ENCODE measurements at regions not wholly inside any gene's neighbourhood (a gene's known extent, or its start where the extent isn't known, plus 50 kb on each side); places are given as distances from the start of the nearest gene placed in this dataset.

- Mint-ChIP-seq H3K27me3 (peaks cover 2% of the 10 kb centered on the region), H3K27ac (no peak overlapping the region), H3K4me3 (no peak overlapping the region), H3K9me3 (peaks cover 0 to 5% (median 0%) of the 10 kb centered on the region in 3 donors), H3K36me3 (no peaks in the 10 kb centered on the region), H3K4me1 (no peaks in the 10 kb centered on the region)
Observed at GRCh38 chr2:147648471-147648870, 196.4 kb upstream of the ACVR2A start.

DNA sequence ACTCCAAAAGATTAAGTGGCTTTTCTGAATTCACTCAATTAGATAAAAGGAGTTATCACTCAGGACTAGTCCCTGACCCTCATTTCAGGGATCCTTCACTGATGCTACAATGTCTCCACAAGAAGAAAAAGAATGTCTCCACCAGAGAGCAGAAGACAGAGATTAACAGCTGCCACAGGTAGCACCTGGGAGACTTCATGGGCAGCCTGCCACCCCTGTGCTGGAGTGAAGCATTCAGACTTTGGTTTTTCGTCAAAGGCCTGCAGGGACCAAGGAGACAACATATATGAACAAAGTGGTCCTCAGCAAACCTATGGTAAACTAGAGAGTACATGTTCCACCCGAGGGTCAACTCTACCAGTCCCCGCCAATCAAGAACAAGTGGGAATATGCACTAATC lies 197.0 kb upstream of the ACVR2A start:
- peaks cover 0 to 3% (median 0%) of the 10 kb centered on the region in 3 donors for H3K9me3 Mint-ChIP-seq
- no peak overlapping the region for H3K4me3 Mint-ChIP-seq
- peaks cover 3% of the 10 kb centered on the region for H3K27me3 Mint-ChIP-seq
- no peaks in the 10 kb centered on the region for H3K36me3 Mint-ChIP-seq
- H3K4me1 Mint-ChIP-seq, result no peaks in the 10 kb centered on the region
- H3K27ac Mint-ChIP-seq, result no peak overlapping the region

GRCh38 chr2:147646818-147647468 lies 197.9 kb upstream of the ACVR2A start:
- H3K4me3 Mint-ChIP-seq, result no peak overlapping the region
- no peaks in the 10 kb centered on the region for H3K4me1 Mint-ChIP-seq
- peaks cover 0 to 3% (median 0%) of the 10 kb centered on the region in 3 donors for H3K9me3 Mint-ChIP-seq
- H3K36me3 Mint-ChIP-seq, result no peaks in the 10 kb centered on the region
- peaks cover 3% of the 10 kb centered on the region for H3K27me3 Mint-ChIP-seq
- H3K27ac Mint-ChIP-seq, result no peak overlapping the region

GRCh38 chr2:147644491-147644890 lies 200.3 kb upstream of the ACVR2A start:
- H3K9me3 Mint-ChIP-seq, result peaks cover 0 to 3% (median 2%) of the 10 kb centered on the region in 3 donors
- no peak overlapping the region for H3K27ac Mint-ChIP-seq
- H3K27me3 Mint-ChIP-seq, result peaks cover 1% of the 10 kb centered on the region
- H3K4me3 Mint-ChIP-seq, result no peak overlapping the region
- no peaks in the 10 kb centered on the region for H3K4me1 Mint-ChIP-seq
- no peaks in the 10 kb centered on the region for H3K36me3 Mint-ChIP-seq

- Mint-ChIP-seq H3K9me3 (peaks cover 0 to 3% (median 2%) of the 10 kb centered on the region in 3 donors), H3K4me1 (peaks cover 0 to 3% (median 0%) of the 10 kb centered on the region in 3 donors), H3K4me3 (no peak overlapping the region), H3K36me3 (no peaks in the 10 kb centered on the region), H3K27me3 (peaks cover 3% of the 10 kb centered on the region), H3K27ac (no peak overlapping the region)
Observed at GRCh38 chr2:147642765-147643164, 202.1 kb upstream of the ACVR2A start.

GRCh38 chr2:147641651-147642050 lies 203.2 kb upstream of the ACVR2A start:
- Mint-ChIP-seq H3K9me3 (peaks cover 0 to 3% (median 2%) of the 10 kb centered on the region in 3 donors), H3K36me3 (no peaks in the 10 kb centered on the region), H3K27me3 (peaks cover 3% of the 10 kb centered on the region), H3K4me3 (no peak overlapping the region), H3K27ac (no peak overlapping the region), H3K4me1 (peaks cover 1 to 7% (median 4%) of the 10 kb centered on the region in 3 donors)

- H3K4me3 Mint-ChIP-seq, result no peak overlapping the region
- H3K36me3 Mint-ChIP-seq, result no peaks in the 10 kb centered on the region
- peaks cover 0 to 3% (median 2%) of the 10 kb centered on the region in 3 donors for H3K9me3 Mint-ChIP-seq
- H3K27ac Mint-ChIP-seq, result no peak overlapping the region
- peaks cover 3% of the 10 kb centered on the region for H3K27me3 Mint-ChIP-seq
- H3K4me1 Mint-ChIP-seq, result peaks cover 4 to 9% (median 9%) of the 10 kb centered on the region in 3 donors
Observed at GRCh38 chr2:147639891-147640290, 204.9 kb upstream of the ACVR2A start.

GRCh38 chr2:147639386-147639785 lies 205.4 kb upstream of the ACVR2A start:
- Mint-ChIP-seq H3K27me3 (peaks cover 3% of the 10 kb centered on the region), H3K4me3 (no peak overlapping the region), H3K9me3 (peaks cover 0 to 3% (median 2%) of the 10 kb centered on the region in 3 donors), H3K4me1 (peaks cover 4 to 9% (median 9%) of the 10 kb centered on the region in 3 donors), H3K36me3 (no peaks in the 10 kb centered on the region), H3K27ac (no peak overlapping the region)

DNA sequence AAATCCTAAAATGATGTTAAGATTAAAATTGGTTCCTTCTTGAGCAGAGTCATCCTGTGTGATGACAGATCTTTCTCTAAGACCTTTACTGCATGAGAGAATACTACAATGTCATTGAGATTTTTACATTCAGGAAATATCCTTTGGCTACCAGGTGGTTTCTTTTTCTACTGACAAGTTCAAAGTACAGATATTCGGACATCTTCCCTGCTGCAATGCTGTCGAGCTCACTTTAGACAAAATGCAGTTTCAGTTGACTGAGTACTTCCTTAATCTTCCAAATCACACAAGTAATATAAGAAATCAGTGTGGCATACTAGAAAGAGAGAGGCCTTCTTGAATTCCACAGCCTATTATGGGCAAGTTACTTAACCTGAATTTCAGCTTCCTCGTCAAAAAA lies 207.9 kb upstream of the ACVR2A start:
- Mint-ChIP-seq H3K9me3 (peaks cover 0 to 3% (median 2%) of the 10 kb centered on the region in 3 donors), H3K4me1 (peaks cover 4 to 9% (median 9%) of the 10 kb centered on the region in 3 donors), H3K27ac (no peak overlapping the region), H3K27me3 (peaks cover 2% of the 10 kb centered on the region), H3K36me3 (no peaks in the 10 kb centered on the region), H3K4me3 (no peak overlapping the region)

- Mint-ChIP-seq H3K27ac (no peak overlapping the region), H3K9me3 (no peaks in the 10 kb centered on the region), H3K4me3 (peak overlapping the region in 1 of 4 donors; percentile 25), H3K4me1 (peaks cover 6 to 12% (median 10%) of the 10 kb centered on the region in 3 donors), H3K36me3 (no peaks in the 10 kb centered on the region), H3K27me3 (peaks cover 2% of the 10 kb centered on the region)
Observed at GRCh38 chr2:147636238-147636882, 208.5 kb upstream of the ACVR2A start.

DNA sequence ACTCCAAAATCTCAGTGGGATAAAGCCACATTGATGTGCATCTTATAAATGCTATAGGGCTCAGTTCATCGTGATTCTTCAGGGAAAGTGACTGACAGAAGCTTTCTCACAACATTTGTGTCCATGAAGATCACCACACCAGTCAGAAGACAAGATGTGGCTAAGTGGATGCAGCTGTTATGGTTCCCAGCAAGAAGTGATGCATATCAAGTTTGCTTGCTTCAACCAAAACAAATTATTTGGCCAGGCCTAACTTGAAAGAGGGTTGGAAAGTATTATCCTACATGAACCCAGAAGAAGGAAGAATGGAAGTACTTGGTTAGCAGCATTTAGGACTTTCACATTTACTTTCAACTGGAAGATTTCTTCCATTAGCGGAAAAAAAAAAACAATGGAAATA lies 210.0 kb upstream of the ACVR2A start:
- Mint-ChIP-seq H3K4me3 (no peak overlapping the region), H3K27me3 (peaks cover 2% of the 10 kb centered on the region), H3K4me1 (peaks cover 8 to 22% (median 18%) of the 10 kb centered on the region in 3 donors), H3K9me3 (no peaks in the 10 kb centered on the region), H3K27ac (no peak overlapping the region), H3K36me3 (no peaks in the 10 kb centered on the region)

- Mint-ChIP-seq H3K36me3 (no peaks in the 10 kb centered on the region), H3K4me1 (peaks cover 11 to 22% (median 18%) of the 10 kb centered on the region in 3 donors), H3K9me3 (no peaks in the 10 kb centered on the region), H3K4me3 (no peak overlapping the region), H3K27me3 (no peaks in the 10 kb centered on the region), H3K27ac (no peak overlapping the region)
Observed at GRCh38 chr2:147632198-147632597, 212.6 kb upstream of the ACVR2A start.

DNA sequence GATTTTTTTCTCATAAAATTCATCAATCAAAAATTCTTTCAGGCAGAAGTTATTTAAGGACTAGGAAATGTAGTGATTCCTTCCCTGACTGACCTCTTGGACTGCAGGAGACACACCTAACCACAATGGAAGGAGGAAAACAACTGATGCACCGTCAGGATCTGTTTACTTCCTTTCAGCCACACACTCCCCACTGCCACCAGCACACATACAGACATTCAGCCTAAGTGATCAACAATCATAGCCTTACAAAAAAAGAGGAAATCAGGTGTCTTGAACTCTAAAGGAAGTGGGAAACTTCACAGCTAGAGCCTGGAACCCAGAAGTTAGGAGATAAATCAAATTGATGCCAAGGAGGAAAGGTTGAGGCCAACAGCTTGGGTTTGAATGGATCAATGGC lies 213.5 kb upstream of the ACVR2A start:
- Mint-ChIP-seq H3K27me3 (no peaks in the 10 kb centered on the region), H3K36me3 (no peaks in the 10 kb centered on the region), H3K4me1 (peaks cover 10 to 17% (median 13%) of the 10 kb centered on the region in 3 donors)

DNA sequence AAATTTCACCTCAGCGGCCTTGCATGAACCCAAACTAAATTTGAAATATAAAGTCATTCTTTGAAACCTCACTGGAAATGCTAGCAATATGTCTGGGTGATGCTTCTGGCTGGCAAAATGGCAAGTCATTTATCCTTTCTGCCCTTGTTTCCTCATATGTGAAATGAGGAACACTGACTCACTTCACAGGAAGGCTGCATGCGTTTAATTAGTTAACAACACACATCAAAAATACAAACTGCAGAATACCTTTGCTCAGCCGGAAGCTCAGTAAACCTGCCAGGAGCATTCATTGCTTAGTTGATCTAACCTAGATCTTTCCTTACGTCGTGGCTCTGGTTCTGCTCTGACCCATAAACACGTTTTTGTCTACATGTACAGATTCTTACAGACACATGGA lies 214.2 kb upstream of the ACVR2A start:
- Mint-ChIP-seq H3K9me3 (no peaks in the 10 kb centered on the region), H3K4me3 (no peak overlapping the region), H3K36me3 (no peaks in the 10 kb centered on the region), H3K4me1 (peaks cover 8 to 17% (median 13%) of the 10 kb centered on the region in 3 donors), H3K27ac (no peak overlapping the region), H3K27me3 (no peaks in the 10 kb centered on the region)

More for the DNA sequence above, 213.5 kb upstream of the ACVR2A start:
- Mint-ChIP-seq H3K4me3 (no peak overlapping the region), H3K9me3 (no peaks in the 10 kb centered on the region), H3K27ac (peak overlapping the region in 1 of 3 donors; percentile 11)

DNA sequence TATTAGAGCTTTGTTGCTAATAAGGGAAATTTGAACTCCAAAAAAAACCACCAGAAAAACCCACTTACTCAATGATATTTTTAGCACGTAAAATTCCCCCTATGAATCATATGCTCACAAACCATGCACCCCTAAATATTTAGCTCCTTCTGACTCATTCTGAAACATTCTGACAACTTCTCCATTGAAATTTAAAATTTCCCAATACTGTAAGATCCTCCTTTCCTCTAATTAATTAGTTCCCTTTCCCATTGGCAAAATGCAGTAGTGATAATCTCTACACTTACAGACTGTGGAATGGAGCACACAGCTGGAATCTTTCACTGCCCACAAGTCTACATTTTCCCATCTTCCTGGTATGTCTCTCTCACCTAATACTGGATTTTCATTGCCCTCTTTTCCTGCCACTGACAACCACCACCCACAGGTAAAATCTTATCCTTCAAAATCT lies 215.8 kb upstream of the ACVR2A start:
- Mint-ChIP-seq H3K9me3 (no peaks in the 10 kb centered on the region), H3K4me1 (peaks cover 7 to 15% (median 13%) of the 10 kb centered on the region in 3 donors), H3K36me3 (no peaks in the 10 kb centered on the region), H3K27me3 (no peaks in the 10 kb centered on the region), H3K4me3 (no peak overlapping the region), H3K27ac (no peak overlapping the region)
